ENCODE measurements at regions not wholly inside any gene's neighbourhood (a gene's known extent, or its start where the extent isn't known, plus 50 kb on each side); places are given as distances from the start of the nearest gene placed in this dataset.

DNA sequence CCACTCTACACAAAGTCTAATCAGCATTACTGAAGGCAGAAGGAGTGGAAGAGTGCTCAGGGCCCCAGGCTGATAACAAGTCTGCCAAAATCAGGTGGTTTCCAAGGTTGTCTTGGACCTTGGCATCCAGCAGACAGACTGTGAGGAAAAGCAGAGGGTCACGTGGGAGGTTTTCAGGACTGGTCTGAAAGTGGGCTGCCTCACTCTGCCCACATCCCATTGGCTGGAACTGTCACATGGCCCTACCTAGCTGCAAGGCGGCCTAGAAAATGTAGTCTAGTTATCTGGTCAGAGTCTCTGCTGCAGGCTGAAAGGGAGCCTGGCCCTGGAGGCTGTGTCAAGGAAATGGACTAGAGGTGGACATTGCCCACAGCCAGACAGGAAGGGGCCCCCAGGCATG, 310.7 kb upstream of the ASIC2 start:
- TF ChIP-seq POLR2A (IDR thresholded peaks at IDR 0.05) = no peak
- TF ChIP-seq, protein P1, sequence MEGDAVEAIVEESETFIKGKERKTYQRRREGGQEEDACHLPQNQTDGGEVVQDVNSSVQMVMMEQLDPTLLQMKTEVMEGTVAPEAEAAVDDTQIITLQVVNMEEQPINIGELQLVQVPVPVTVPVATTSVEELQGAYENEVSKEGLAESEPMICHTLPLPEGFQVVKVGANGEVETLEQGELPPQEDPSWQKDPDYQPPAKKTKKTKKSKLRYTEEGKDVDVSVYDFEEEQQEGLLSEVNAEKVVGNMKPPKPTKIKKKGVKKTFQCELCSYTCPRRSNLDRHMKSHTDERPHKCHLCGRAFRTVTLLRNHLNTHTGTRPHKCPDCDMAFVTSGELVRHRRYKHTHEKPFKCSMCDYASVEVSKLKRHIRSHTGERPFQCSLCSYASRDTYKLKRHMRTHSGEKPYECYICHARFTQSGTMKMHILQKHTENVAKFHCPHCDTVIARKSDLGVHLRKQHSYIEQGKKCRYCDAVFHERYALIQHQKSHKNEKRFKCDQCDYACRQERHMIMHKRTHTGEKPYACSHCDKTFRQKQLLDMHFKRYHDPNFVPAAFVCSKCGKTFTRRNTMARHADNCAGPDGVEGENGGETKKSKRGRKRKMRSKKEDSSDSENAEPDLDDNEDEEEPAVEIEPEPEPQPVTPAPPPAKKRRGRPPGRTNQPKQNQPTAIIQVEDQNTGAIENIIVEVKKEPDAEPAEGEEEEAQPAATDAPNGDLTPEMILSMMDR (IDR thresholded peaks at IDR 0.05) = no peak

Measured in heart left ventricle (tissue), 13 donors.